RWPE2 (cell line): ENCODE measurements at regions not wholly inside any gene's neighbourhood (a gene's known extent, or its start where the extent isn't known, plus 50 kb on each side); places are given as distances from the start of the nearest gene placed in this dataset.

Source experiments
- ATAC-seq: fragments of 200-7000 bp; cut with Tn5 transposase; 3 replicates; pipeline ENCODE4 v1.9.1; 2021; ENCODE audit warnings: low read depth
- DNase-seq: peaks from one replicate; pipeline ENCODE4 v3.0.0-alpha.2; 2020; ENCODE audit warnings: low spot score
- H3K27ac ChIP-seq: fragments of 450-650 bp; 2 replicates; pipeline ENCODE4 v1.5.1; 2017; ENCODE audit warnings: mild to moderate bottlenecking; ENCODE audit not compliant: poor library complexity, severe bottlenecking
- H3K27me3 ChIP-seq: fragments of 250-450 bp; sonication (Bioruptor Pico); 2 replicates; pipeline ENCODE4 v1.5.1; 2021; ENCODE audit warnings: mild to moderate bottlenecking, moderate library complexity; ENCODE audit not compliant: insufficient read depth, poor library complexity, severe bottlenecking
- H3K36me3 ChIP-seq: fragments of 250-450 bp; sonication (Bioruptor Pico); 2 replicates; pipeline ENCODE4 v1.5.1; 2020; ENCODE audit warnings: low read depth, mild to moderate bottlenecking, moderate library complexity
- H3K4me1 ChIP-seq: fragments of 250-450 bp; sonication (Bioruptor Pico); 2 replicates; pipeline ENCODE4 v1.5.1; 2021; ENCODE audit warnings: mild to moderate bottlenecking, moderate library complexity; ENCODE audit not compliant: insufficient read depth, poor library complexity, severe bottlenecking
- H3K4me3 ChIP-seq: fragments of 250-450 bp; sonication (Bioruptor Pico); 2 replicates; pipeline ENCODE4 v1.5.1; 2021; ENCODE audit warnings: mild to moderate bottlenecking, moderate library complexity; ENCODE audit not compliant: severe bottlenecking
- H3K9me3 ChIP-seq: fragments of 250-450 bp; sonication (Bioruptor Pico); 2 replicates; pipeline ENCODE4 v1.5.1; 2021; ENCODE audit warnings: mild to moderate bottlenecking, moderate library complexity; ENCODE audit not compliant: severe bottlenecking
- CTCF ChIP-seq: fragments of 450-650 bp; IDR thresholded peaks from one replicate; pipeline ENCODE4 v1.5.1; 2017; ENCODE audit warnings: mild to moderate bottlenecking, moderate library complexity; ENCODE audit not compliant: poor library complexity, severe bottlenecking

DNA sequence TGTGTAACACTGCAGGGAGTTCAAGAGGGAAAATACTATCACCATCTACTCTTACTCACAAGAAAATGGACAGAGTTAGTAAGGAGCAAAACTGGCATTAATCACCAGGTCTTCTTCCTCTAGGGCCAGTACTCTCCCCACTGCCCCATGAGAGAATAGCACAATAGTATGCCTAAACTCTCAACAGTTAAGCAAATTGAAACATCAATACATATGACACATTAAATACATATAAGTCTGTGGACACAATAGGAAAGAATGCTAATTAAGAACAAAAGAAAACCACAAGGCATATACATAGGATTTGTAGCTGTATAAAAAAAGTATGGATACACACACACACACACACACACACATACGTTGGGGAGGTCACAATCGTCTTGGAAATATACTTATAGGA, 197.9 kb upstream of the BDNF start:
- no peak for TF ChIP-seq CTCF

GRCh38 chr11:27896096-27896495, 195.8 kb upstream of the BDNF start:
- Histone ChIP-seq H3K4me1 (no peaks in the 10 kb centered on the region), H3K27ac (no peak overlapping the region), H3K9me3 (no peaks in the 10 kb centered on the region), H3K36me3 (no peaks in the 10 kb centered on the region), H3K27me3 (no peaks in the 10 kb centered on the region), H3K4me3 (no peak overlapping the region)
- ATAC-seq (no peak), DNase-seq (no peak)
- TF ChIP-seq CTCF: no peak

More for the DNA sequence above, 197.9 kb upstream of the BDNF start:
- H3K27me3 ChIP-seq: no peaks in the 10 kb centered on the region
- peak; percentile 15; the same call in 1 of the 3 replicates for ATAC-seq
- no peak overlapping the region for H3K4me3 ChIP-seq
- peaks cover 6% of the 10 kb centered on the region for H3K4me1 ChIP-seq
- no peak overlapping the region for H3K27ac ChIP-seq
- no peak for DNase-seq
- H3K9me3 ChIP-seq: no peaks in the 10 kb centered on the region
- no peaks in the 10 kb centered on the region for H3K36me3 ChIP-seq

GRCh38 chr11:27894552-27894951, 194.3 kb upstream of the BDNF start:
- no peak for DNase-seq
- Histone ChIP-seq H3K4me3 (no peak overlapping the region), H3K4me1 (no peaks in the 10 kb centered on the region), H3K36me3 (no peaks in the 10 kb centered on the region), H3K27me3 (no peaks in the 10 kb centered on the region), H3K9me3 (no peaks in the 10 kb centered on the region), H3K27ac (no peak overlapping the region)
- ATAC-seq: no peak
- no peak for TF ChIP-seq CTCF

GRCh38 chr11:27886857-27887256, 186.6 kb upstream of the BDNF start:
- no peak for DNase-seq
- TF ChIP-seq CTCF: no peak

GRCh38 chr11:27882066-27882697, 181.9 kb upstream of the BDNF start:
- ATAC-seq: 0 out of 3 replicates have a peak, but pooled peaks have one; percentile 19
- Histone ChIP-seq H3K4me3 (no peak overlapping the region), H3K9me3 (no peaks in the 10 kb centered on the region), H3K4me1 (peaks cover 3% of the 10 kb centered on the region), H3K27ac (no peak overlapping the region), H3K27me3 (no peaks in the 10 kb centered on the region), H3K36me3 (no peaks in the 10 kb centered on the region)
- TF ChIP-seq CTCF: no peak
- no peak for DNase-seq

More at GRCh38 chr11:27886857-27887256, 186.6 kb upstream of the BDNF start:
- no peak overlapping the region for H3K27ac ChIP-seq
- no peaks in the 10 kb centered on the region for H3K27me3 ChIP-seq
- no peaks in the 10 kb centered on the region for H3K36me3 ChIP-seq
- no peak overlapping the region for H3K4me3 ChIP-seq
- ATAC-seq: no peak
- H3K9me3 ChIP-seq: no peaks in the 10 kb centered on the region
- peaks cover 3% of the 10 kb centered on the region for H3K4me1 ChIP-seq
